Thoracic aorta (tissue), 2 donors: ENCODE measurements at regions not wholly inside any gene's neighbourhood (a gene's known extent, or its start where the extent isn't known, plus 50 kb on each side); places are given as distances from the start of the nearest gene placed in this dataset.

Source experiments
- ATAC-seq: fragments of 150-250 bp; one replicate; pipeline ENCODE4 v1.8.0; 2017; ENCODE audit warnings: low read depth; ENCODE audit not compliant: insufficient number of reproducible peaks, low FRiP score
- DNase-seq: peaks from one replicate; pipeline ENCODE4 v3.0.0-alpha.2; 2020; ENCODE audit warnings: low spot score
- H3K27ac ChIP-seq, 2 donors: fragments of 200-600 bp; sonication (generic); 1 replicate in 1 of 2; 2 replicates in 1 of 2; pipeline ENCODE4 v1.5.1; 2016; ENCODE audit warnings: mild to moderate bottlenecking in 2 of 2, moderate library complexity in 2 of 2
- H3K27me3 ChIP-seq: fragments of 200-600 bp; sonication (generic); replicated peaks from 2 replicates; pipeline ENCODE4 v1.6.0; 2016; ENCODE audit warnings: mild to moderate bottlenecking; ENCODE audit not compliant: insufficient read depth
- H3K36me3 ChIP-seq: fragments of 200-600 bp; sonication (generic); one replicate; pipeline ENCODE4 v1.5.1; 2016
- H3K4me1 ChIP-seq, 2 donors: fragments of 200-600 bp; sonication (generic); 1 replicate in 1 of 2; 2 replicates in 1 of 2; pipeline versions ENCODE4 v1.5.1 to v1.6.0; 2016; ENCODE audit warnings: low read depth in 2 of 2, mild to moderate bottlenecking in 1 of 2; ENCODE audit not compliant: control insufficient read depth in 1 of 2
- H3K4me3 ChIP-seq: fragments of 200-600 bp; sonication (generic); 2 replicates; pipeline ENCODE4 v1.5.1; 2016; ENCODE audit warnings: mild to moderate bottlenecking
- H3K9me3 ChIP-seq: fragments of 200-600 bp; sonication (generic); 2 replicates; pipeline ENCODE4 v1.5.1; 2016
- CTCF ChIP-seq: fragments of 200-600 bp; sonication (generic); IDR thresholded peaks from one replicate; pipeline ENCODE4 v1.5.1; 2019; ENCODE audit warnings: antibody characterized with exemption

DNA sequence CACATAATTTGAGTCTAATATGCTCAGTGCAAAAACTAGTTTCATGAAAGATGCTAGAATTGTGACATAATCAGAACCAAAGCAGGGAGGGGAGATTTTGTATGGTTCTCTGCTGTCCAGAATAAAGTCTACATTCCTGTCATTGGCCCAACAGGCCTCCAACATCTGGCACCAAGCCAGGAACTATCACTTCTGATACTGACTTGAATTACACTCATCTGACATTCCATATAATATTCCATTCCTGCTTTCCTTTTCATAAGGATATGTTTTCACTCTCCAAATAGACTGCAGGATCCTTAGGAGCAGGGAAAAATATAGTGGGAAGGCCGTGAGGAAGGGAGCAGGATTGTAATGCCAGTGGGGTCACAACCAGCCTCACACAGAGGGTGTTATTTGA lies 84.6 kb upstream of the BTN3A2 start:
- no peaks in the 10 kb centered on the region for H3K36me3 ChIP-seq
- DNase-seq (no peak), ATAC-seq (no peak)
- peaks cover 3 to 15% of the 10 kb centered on the region in 2 donors for H3K4me1 ChIP-seq
- TF ChIP-seq CTCF: no peak
- H3K27me3 ChIP-seq: no peaks in the 10 kb centered on the region
- H3K4me3 ChIP-seq: no peak overlapping the region
- no peak overlapping the region for H3K27ac ChIP-seq
- H3K9me3 ChIP-seq: no peaks in the 10 kb centered on the region

DNA sequence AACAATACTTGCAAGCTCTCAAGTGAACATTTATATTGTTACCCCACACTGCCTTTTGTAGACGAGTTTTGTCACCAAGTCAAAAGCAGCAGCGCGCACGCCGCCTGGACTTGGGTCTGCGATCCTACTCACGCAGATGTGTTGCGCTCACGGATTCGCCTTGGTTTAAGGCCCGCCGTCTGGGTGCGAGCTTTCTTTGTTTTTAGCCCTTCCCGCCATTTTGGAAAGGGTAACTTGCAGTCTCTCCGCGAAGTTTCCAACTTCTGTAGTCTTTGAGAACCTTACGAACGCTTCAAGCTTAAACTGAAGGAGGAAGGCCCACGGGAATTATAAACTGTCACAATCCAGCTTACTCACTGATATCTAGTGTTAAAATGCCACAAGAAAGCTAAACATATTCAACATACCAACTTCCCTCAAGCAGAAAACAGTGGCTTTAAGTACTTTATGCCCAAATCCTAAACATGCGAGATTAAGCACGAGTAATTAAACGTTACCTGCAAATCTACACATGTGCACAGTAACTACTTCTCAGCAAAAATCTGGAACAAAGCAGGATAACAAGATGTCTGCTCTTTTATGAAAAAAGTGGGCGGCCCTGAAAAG lies 80.4 kb upstream of the BTN3A2 start:
- DNase-seq (no peak), ATAC-seq (no peak)
- H3K27me3 ChIP-seq: no peaks in the 10 kb centered on the region
- no peaks in the 10 kb centered on the region for H3K9me3 ChIP-seq
- H3K36me3 ChIP-seq: no peaks in the 10 kb centered on the region
- peak overlapping the region; percentile 83 for H3K4me3 ChIP-seq
- H3K4me1 ChIP-seq: peaks cover 3 to 15% of the 10 kb centered on the region in 2 donors
- peak overlapping the region; percentile 97 to 99 for H3K27ac ChIP-seq
- no peak for TF ChIP-seq CTCF

GRCh38 chr6:26285143-26286134 lies 79.6 kb upstream of the BTN3A2 start:
- ATAC-seq: peak; percentile 95
- peak; percentile 94 for DNase-seq
- Histone ChIP-seq H3K36me3 (no peaks in the 10 kb centered on the region), H3K27ac (peak overlapping the region; percentile 97 to 99), H3K4me1 (peaks cover 3 to 15% of the 10 kb centered on the region in 2 donors), H3K4me3 (peak overlapping the region; percentile 83), H3K27me3 (no peaks in the 10 kb centered on the region), H3K9me3 (no peaks in the 10 kb centered on the region)
- no peak for TF ChIP-seq CTCF

GRCh38 chr6:26286168-26286877 lies 78.7 kb upstream of the BTN3A2 start:
- Histone ChIP-seq H3K27ac (peak overlapping the region; percentile 97 to 99), H3K27me3 (no peaks in the 10 kb centered on the region), H3K4me3 (peak overlapping the region; percentile 83), H3K9me3 (no peaks in the 10 kb centered on the region), H3K36me3 (no peaks in the 10 kb centered on the region), H3K4me1 (peaks cover 3 to 15% of the 10 kb centered on the region in 2 donors)
- DNase-seq (no peak), ATAC-seq (peak; percentile 53)
- TF ChIP-seq CTCF: no peak

DNA sequence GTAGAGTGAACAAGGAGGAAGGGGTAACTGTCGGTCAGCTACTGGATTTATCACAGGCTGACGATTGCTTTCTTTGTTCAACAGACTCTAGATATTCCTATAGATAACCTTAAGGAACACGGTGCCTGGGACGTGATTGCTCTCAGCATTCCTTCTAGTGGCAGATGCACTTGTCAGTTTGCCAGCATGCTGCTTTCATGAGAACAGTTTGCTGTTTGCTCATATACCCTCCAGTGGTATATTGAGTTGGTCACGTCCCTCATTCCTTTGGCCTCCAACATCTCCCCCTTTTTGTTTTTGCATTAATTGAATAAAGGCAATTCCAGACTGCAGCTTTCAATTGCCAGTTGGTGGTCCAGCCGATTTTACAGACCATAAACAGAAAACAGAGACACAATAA lies 76.8 kb upstream of the BTN3A2 start:
- no peaks in the 10 kb centered on the region for H3K36me3 ChIP-seq
- no peak overlapping the region for H3K27ac ChIP-seq
- DNase-seq (no peak), ATAC-seq (no peak)
- no peaks in the 10 kb centered on the region for H3K27me3 ChIP-seq
- no peak overlapping the region for H3K4me3 ChIP-seq
- no peak for TF ChIP-seq CTCF
- H3K4me1 ChIP-seq: peaks cover 3 to 9% of the 10 kb centered on the region in 2 donors
- H3K9me3 ChIP-seq: no peaks in the 10 kb centered on the region
